ENCODE measurements at regions not wholly inside any gene's neighbourhood (a gene's known extent, or its start where the extent isn't known, plus 50 kb on each side); places are given as distances from the start of the nearest gene placed in this dataset.

DNA sequence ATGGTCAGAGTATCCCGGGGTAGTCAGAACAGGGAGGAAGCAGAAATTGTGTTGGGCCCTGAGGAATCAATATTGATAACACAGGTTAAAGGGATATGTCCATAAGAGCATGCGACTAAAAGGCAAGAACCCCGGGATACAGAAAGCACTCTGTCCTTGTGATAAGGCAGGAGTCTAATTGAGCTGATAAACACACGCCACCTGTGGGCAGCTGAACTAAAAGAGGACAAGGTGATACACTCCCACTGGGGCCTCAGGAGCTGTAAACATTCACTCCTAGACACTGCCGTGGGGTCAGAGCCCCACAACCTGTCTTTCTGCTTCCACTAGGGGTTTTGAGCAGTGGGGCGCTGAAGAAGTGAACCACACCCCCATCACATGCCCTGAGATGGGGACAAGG is 144.7 kb upstream of the MPDZ start:
- no peak for TF ChIP-seq POLR2AphosphoS5 (IDR thresholded peaks at IDR 0.05; ENCODE audit: insufficient read depth in 1 of 2, low read depth in 1 of 2)
- no peak for TF ChIP-seq POLR2A (IDR thresholded peaks at IDR 0.05)
- TF ChIP-seq, protein P1, sequence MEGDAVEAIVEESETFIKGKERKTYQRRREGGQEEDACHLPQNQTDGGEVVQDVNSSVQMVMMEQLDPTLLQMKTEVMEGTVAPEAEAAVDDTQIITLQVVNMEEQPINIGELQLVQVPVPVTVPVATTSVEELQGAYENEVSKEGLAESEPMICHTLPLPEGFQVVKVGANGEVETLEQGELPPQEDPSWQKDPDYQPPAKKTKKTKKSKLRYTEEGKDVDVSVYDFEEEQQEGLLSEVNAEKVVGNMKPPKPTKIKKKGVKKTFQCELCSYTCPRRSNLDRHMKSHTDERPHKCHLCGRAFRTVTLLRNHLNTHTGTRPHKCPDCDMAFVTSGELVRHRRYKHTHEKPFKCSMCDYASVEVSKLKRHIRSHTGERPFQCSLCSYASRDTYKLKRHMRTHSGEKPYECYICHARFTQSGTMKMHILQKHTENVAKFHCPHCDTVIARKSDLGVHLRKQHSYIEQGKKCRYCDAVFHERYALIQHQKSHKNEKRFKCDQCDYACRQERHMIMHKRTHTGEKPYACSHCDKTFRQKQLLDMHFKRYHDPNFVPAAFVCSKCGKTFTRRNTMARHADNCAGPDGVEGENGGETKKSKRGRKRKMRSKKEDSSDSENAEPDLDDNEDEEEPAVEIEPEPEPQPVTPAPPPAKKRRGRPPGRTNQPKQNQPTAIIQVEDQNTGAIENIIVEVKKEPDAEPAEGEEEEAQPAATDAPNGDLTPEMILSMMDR (IDR thresholded peaks at IDR 0.05) = no peak
- DNase-seq (ENCODE audit: extremely low spot score in 2 of 2) = no peak
- intact Hi-C loops (cut with DNase I) = loop anchor here (10.0 kb wide), 1 partner anchor 931 kb away; no protein-coding TSS in a partner anchor
- Histone ChIP-seq H3K27me3 (no peaks in the 10 kb centered on the region), H3K4me1 (no peaks in the 10 kb centered on the region), H3K36me3 (no peaks in the 10 kb centered on the region), H3K27ac (no peak overlapping the region), H3K9me3 (no peaks in the 10 kb centered on the region), H3K4me3 (no peak overlapping the region)

DNA sequence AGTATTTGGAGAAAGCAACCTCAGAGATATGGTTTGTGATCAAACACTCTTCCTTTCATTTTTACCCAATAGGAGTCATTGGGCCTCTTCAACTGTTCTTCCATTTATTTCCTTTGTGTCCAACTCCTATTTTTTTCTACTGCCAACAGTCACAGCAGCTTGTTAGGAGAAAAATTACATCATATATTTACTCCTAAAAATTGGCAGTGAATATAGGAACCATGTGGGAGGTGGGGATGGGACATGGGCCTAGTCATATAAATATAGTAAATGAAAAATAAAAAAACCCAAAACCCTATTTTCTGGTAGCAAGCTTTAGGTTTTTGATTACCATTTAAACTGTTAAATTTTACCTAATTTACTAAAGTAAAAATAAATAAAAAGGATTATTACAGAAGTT is 134.9 kb upstream of the MPDZ start:
- no peak for TF ChIP-seq POLR2AphosphoS5 (IDR thresholded peaks at IDR 0.05; ENCODE audit: insufficient read depth in 1 of 2, low read depth in 1 of 2)
- DNase-seq (ENCODE audit: extremely low spot score in 2 of 2) = no peak
- no peaks in the 10 kb centered on the region for H3K27me3 ChIP-seq
- no peak overlapping the region for H3K27ac ChIP-seq
- H3K4me1 ChIP-seq = no peaks in the 10 kb centered on the region
- intact Hi-C loops (cut with DNase I) = no loop called here
- H3K36me3 ChIP-seq = no peaks in the 10 kb centered on the region
- H3K4me3 ChIP-seq = no peak overlapping the region
- H3K9me3 ChIP-seq = no peaks in the 10 kb centered on the region

DNA sequence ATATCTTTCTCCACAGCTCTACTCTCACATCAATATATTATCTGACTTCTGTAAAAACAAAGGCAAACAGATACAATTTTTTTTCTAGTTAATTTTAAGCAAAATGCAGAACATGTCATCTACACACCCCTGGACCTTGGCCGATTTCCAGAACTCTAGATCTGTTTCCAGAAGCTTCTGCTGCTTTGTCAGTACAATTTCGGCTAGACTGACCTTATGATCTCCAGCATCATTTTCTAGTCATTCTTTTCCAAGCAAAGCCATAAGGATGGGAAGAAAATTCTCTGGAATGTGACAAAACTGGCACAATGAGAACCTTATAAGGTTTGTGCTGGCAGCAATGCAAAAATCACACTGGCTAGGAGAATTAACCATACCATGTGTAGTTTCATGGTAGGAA is 132.8 kb upstream of the MPDZ start:
- H3K9me3 ChIP-seq = no peaks in the 10 kb centered on the region
- H3K4me3 ChIP-seq = no peak overlapping the region
- no peaks in the 10 kb centered on the region for H3K27me3 ChIP-seq
- DNase-seq (ENCODE audit: extremely low spot score in 2 of 2) = no peak
- no peaks in the 10 kb centered on the region for H3K36me3 ChIP-seq
- no peak overlapping the region for H3K27ac ChIP-seq
- intact Hi-C loops (cut with DNase I) = no loop called here
- TF ChIP-seq POLR2AphosphoS5 (IDR thresholded peaks at IDR 0.05; ENCODE audit: insufficient read depth in 1 of 2, low read depth in 1 of 2) = no peak
- no peak for TF ChIP-seq POLR2A (IDR thresholded peaks at IDR 0.05)
- TF ChIP-seq, protein P1 (IDR thresholded peaks at IDR 0.05) = no peak
- H3K4me1 ChIP-seq = no peaks in the 10 kb centered on the region

DNA sequence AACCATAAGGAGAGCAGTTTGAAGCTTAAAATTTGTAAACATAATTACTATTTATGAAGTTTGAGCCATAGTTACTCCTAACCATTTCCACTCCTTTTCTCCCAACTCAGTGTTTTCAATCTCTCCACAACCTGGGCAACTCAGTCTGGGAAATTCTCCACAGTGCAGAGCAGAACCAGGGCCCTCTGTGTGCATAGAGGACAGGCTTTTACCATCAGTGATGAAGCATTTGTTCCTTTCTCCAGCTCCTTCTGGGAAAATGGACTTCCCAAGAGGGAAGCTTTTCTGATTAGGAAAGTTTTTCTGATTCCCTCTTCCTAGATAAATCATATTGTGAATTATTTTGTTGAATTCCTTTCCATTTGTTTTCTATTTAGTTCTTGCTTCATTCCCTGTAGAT is 132.3 kb upstream of the MPDZ start:
- H3K27ac ChIP-seq = no peak overlapping the region
- TF ChIP-seq, protein P1 (IDR thresholded peaks at IDR 0.05) = no peak
- TF ChIP-seq POLR2A (IDR thresholded peaks at IDR 0.05) (no peak), POLR2AphosphoS5 (IDR thresholded peaks at IDR 0.05; ENCODE audit: insufficient read depth in 1 of 2, low read depth in 1 of 2) (no peak)
- no peak for DNase-seq (ENCODE audit: extremely low spot score in 2 of 2)
- intact Hi-C loops (cut with DNase I) = no loop called here
- no peaks in the 10 kb centered on the region for H3K9me3 ChIP-seq
- H3K4me3 ChIP-seq = no peak overlapping the region
- no peaks in the 10 kb centered on the region for H3K36me3 ChIP-seq
- H3K4me1 ChIP-seq = no peaks in the 10 kb centered on the region
- H3K27me3 ChIP-seq = no peaks in the 10 kb centered on the region

DNA sequence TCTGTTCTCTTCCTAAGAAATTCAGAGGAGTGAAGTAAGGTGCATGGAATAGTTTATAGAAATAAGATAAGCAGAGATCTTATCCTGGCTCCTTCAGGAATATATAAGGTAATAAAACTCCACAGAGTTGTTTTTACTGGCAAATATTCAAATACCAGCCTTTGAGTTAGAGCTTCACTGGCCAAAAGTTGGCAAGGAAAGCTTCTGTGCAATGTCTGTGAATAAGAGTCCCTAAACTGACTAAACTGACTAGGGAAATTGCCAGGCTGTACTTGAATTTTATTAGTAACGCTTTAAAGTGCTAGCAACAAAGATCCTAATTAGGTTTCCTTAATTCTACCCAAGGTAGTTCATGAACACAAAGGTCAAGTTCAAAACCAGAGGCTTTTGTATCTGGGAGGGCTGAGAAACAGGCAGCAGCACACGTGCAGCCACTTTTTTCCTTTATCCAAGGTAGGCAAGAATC is 131.1 kb upstream of the MPDZ start:
- H3K36me3 ChIP-seq = no peaks in the 10 kb centered on the region
- TF ChIP-seq POLR2AphosphoS5 (IDR thresholded peaks at IDR 0.05; ENCODE audit: insufficient read depth in 1 of 2, low read depth in 1 of 2) = no peak
- TF ChIP-seq, protein P1 (IDR thresholded peaks at IDR 0.05) = no peak
- TF ChIP-seq POLR2A (IDR thresholded peaks at IDR 0.05) = no peak
- no peaks in the 10 kb centered on the region for H3K4me1 ChIP-seq
- no peak for DNase-seq (ENCODE audit: extremely low spot score in 2 of 2)
- H3K4me3 ChIP-seq = no peak overlapping the region
- H3K27ac ChIP-seq = no peak overlapping the region
- H3K27me3 ChIP-seq = no peaks in the 10 kb centered on the region
- H3K9me3 ChIP-seq = no peaks in the 10 kb centered on the region
- intact Hi-C loops (cut with DNase I) = no loop called here

Data from vagina (tissue), 2 donors.